Adrenal gland (tissue), 5 donors: ENCODE measurements at regions not wholly inside any gene's neighbourhood (a gene's known extent, or its start where the extent isn't known, plus 50 kb on each side); places are given as distances from the start of the nearest gene placed in this dataset.

Experiments
- CTCF ChIP-seq, 6 experiments: fragments of 450-650 bp in 4 of 6; fragments of 200-600 bp in 2 of 6; sonication (generic) in 1 of 6; IDR thresholded peaks; 1 replicate in 5 of 6; 2 replicates in 1 of 6; pipeline versions ENCODE4 v1.5.1 to v1.8.0; 2016 to 2021; ENCODE audit warnings: antibody characterized with exemption in 6 of 6, mild to moderate bottlenecking in 2 of 6, moderate library complexity in 1 of 6
- POLR2A ChIP-seq, 2 donors: fragments of 450-650 bp; IDR thresholded peaks; one replicate each; pipeline ENCODE4 v1.6.1; 2017; ENCODE audit warnings: antibody characterized with exemption in 2 of 2, mild to moderate bottlenecking in 2 of 2, moderate library complexity in 1 of 2
- donor health status: DM: no; HTN: no; CAD: no.

GRCh38 chr3:148082506-148083280, 615.0 kb upstream of the AGTR1 start:
- TF ChIP-seq CTCF (IDR thresholded peaks at IDR 0.05): no peak
- TF ChIP-seq POLR2A (IDR thresholded peaks at IDR 0.05): no peak
